Left ventricle myocardium inferior (tissue), 1 donor: ENCODE measurements at regions not wholly inside any gene's neighbourhood (a gene's known extent, or its start where the extent isn't known, plus 50 kb on each side); places are given as distances from the start of the nearest gene placed in this dataset.

Experiments used
- DNase-seq: peaks from one replicate; pipeline ENCODE4 v3.0.0-alpha.2; 2020
- H3K27ac ChIP-seq: fragments of 200-600 bp; replicated peaks from 2 replicates; pipeline ENCODE4 v1.8.0; 2021
- H3K27me3 ChIP-seq: fragments of 200-600 bp; 2 replicates; pipeline ENCODE4 v1.8.0; 2021; ENCODE audit warnings: low read depth
- H3K36me3 ChIP-seq: fragments of 200-600 bp; 2 replicates; pipeline ENCODE4 v1.8.0; 2021
- H3K4me1 ChIP-seq: fragments of 200-600 bp; 2 replicates; pipeline ENCODE4 v1.8.0; 2021
- H3K4me3 ChIP-seq: fragments of 200-600 bp; 2 replicates; pipeline ENCODE4 v1.8.0; 2021; ENCODE audit warnings: mild to moderate bottlenecking, moderate library complexity
- H3K9me3 ChIP-seq: fragments of 200-600 bp; replicated peaks from 2 replicates; pipeline ENCODE4 v1.8.0; 2021
- intact Hi-C: fragments of 100-400 bp; cut with micrococcal nuclease; formaldehyde crosslinking; loops from one replicate; pipeline ENCODE4 v1.11.0; 2022
- TF ChIP-seq, protein P1 (sequence below): fragments of 200-600 bp; IDR thresholded peaks from 2 replicates; pipeline ENCODE4 v1.8.0; 2021; ENCODE audit warnings: antibody characterized with exemption, mild to moderate bottlenecking, borderline replicate concordance
- donor health status: DM: no; HTN: yes; CAD: no; lungs with severe emphysema.

DNA sequence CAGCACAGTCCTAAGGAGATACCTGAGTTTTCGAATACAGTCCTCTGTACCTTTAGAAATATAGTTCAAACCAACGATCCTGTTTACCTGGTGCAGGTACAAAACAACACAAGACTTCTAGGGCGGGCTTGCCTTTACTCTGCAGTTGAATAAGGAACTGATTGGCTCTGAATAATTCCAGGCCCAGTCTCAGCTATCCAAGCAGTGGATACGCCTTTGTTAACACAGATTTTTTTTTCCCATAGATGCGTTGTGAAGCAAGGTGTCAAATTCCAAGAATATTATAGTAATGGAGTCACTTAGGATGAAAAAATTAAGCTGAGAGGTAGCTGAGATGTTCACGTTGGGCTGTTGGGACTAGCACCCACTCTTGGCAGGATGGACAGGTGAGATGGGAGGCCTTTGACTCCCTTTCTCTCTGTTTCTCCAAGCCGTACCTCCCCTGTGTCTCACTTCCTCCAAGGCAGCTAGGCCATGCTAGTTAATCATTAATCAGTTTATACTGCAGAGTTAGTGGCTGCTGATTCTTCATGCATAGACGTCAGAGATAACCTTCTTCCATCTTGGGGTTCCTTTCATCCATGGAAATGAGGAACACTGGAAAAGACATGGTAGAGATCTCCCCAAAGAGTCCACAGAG, 380.8 kb upstream of the ACVR2A start:
- H3K9me3 ChIP-seq: no peaks in the 10 kb centered on the region
- no peak overlapping the region for H3K4me3 ChIP-seq
- TF ChIP-seq, protein P1, sequence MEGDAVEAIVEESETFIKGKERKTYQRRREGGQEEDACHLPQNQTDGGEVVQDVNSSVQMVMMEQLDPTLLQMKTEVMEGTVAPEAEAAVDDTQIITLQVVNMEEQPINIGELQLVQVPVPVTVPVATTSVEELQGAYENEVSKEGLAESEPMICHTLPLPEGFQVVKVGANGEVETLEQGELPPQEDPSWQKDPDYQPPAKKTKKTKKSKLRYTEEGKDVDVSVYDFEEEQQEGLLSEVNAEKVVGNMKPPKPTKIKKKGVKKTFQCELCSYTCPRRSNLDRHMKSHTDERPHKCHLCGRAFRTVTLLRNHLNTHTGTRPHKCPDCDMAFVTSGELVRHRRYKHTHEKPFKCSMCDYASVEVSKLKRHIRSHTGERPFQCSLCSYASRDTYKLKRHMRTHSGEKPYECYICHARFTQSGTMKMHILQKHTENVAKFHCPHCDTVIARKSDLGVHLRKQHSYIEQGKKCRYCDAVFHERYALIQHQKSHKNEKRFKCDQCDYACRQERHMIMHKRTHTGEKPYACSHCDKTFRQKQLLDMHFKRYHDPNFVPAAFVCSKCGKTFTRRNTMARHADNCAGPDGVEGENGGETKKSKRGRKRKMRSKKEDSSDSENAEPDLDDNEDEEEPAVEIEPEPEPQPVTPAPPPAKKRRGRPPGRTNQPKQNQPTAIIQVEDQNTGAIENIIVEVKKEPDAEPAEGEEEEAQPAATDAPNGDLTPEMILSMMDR: no peak
- intact Hi-C loops: no loop called here
- H3K4me1 ChIP-seq: peaks cover 9% of the 10 kb centered on the region
- H3K27ac ChIP-seq: no peak overlapping the region
- no peaks in the 10 kb centered on the region for H3K27me3 ChIP-seq
- DNase-seq: no peak
- no peaks in the 10 kb centered on the region for H3K36me3 ChIP-seq

DNA sequence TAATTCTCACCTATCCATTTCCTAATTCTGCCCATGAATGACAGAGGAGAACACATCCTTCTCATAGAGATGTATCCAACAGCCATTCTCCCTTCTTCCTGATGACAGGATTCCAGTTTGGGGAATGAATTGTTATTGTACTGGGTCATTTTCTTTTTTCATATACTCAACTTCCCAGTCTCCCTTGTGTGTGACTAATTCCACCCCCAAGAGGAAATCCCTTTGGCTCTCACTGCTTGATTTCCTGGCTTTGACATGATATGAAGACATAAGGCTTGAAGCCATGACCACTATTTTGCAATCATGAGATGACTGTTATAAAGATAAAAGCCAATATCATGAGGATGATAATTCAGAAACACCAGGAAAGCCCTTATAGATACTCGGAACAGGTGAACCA, 384.7 kb upstream of the ACVR2A start:
- Histone ChIP-seq H3K4me3 (no peak overlapping the region), H3K4me1 (peaks cover 10% of the 10 kb centered on the region), H3K27me3 (no peaks in the 10 kb centered on the region), H3K9me3 (no peaks in the 10 kb centered on the region), H3K36me3 (no peaks in the 10 kb centered on the region), H3K27ac (peak overlapping the region; percentile 50)
- intact Hi-C loops: no loop called here
- TF ChIP-seq, protein P1: no peak
- DNase-seq: no peak

DNA sequence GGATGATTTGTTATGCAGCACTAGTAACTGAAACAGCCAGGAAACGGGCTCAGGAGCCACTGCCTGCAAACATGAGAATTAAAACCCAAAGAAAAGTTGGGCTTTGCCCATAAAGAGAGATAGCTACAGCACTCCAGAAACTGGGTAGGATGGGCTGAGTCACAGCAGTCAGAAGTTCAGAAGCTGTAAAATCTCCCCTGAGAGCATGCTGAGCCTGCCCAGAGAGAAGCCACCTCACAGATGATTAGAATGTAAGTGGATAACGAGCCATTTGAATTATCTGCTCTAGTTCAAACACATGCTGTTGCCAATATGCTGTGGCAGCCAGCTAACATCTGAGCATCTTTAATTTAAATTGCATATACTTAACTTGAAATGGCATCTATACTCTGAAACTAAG, 388.1 kb upstream of the ACVR2A start:
- H3K27me3 ChIP-seq: no peaks in the 10 kb centered on the region
- H3K27ac ChIP-seq: no peak overlapping the region
- H3K36me3 ChIP-seq: no peaks in the 10 kb centered on the region
- H3K4me1 ChIP-seq: peaks cover 10% of the 10 kb centered on the region
- intact Hi-C loops: no loop called here
- H3K9me3 ChIP-seq: no peaks in the 10 kb centered on the region
- no peak overlapping the region for H3K4me3 ChIP-seq
- DNase-seq: no peak
- TF ChIP-seq, protein P1: no peak

DNA sequence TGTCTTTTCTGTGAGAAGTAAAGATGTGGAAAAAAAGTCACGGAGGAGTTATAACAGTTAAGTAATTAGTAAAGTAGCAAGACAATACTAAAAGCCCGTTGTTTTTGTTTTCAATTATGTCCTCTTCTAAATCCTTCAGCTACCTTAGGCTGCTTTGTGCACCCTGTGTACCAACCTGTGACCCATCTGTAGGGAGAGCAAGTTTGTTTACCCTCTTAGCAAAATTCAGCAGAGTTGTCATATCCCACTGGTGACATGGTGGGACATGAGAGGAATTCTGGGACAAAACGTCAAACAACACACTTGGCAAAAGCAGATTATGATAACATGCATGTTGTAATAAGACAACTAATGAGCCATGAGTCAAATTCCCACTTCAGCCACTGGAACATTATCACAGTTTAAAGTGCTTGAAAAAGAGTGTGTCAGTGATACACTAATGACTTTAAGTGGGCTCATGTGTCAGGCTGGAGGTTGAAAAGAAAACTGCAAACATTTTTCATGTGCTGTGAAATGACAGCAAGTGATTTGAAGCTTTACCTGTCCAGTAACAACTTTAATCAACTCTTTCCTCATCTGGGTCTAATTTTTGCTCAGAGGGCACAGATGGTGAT, 392.8 kb upstream of the ACVR2A start:
- no peak for DNase-seq
- Histone ChIP-seq H3K4me3 (no peak overlapping the region), H3K4me1 (no peaks in the 10 kb centered on the region), H3K36me3 (no peaks in the 10 kb centered on the region), H3K27me3 (peaks cover 12% of the 10 kb centered on the region), H3K27ac (no peak overlapping the region), H3K9me3 (no peaks in the 10 kb centered on the region)
- TF ChIP-seq, protein P1: no peak
- intact Hi-C loops: no loop called here

DNA sequence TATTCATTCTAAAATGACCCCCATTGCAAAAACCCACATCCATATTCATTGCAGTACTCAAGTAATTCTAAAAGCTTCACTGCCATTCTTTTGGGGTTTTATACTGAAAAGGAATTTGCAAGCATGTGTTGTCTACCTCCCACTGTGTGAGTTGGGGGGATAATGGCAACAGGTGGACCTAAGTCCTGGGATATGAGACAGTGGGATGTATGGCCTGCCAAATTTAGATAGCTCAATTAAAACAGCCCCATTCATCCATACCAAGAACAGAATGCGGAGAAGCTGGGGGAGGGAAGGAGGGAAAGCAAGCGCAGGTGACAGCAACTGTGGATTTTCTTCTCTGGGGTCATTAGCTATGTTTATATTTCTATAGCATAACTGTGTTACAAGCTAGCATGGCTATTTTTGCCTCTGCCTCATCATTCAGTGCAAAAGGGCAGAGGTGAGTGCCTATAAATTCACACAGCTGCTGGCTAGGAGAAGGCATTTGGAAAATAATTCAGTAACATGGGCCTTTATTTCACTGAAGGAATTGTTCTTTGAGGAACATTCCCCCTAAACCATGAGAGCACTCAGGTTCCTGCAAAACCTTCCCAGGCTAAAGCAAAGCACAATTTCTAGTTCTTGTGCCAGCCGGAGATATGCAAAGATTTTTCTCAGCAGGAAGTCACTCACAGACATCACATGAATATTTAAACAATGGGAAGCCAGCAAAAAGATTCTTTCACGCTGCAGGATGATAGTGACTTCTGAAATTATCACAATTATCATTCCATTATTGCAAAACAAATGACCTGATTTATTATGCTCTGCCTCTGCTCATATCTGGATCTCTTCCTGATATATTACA, 393.9 kb upstream of the ACVR2A start:
- TF ChIP-seq, protein P1: no peak
- Histone ChIP-seq H3K36me3 (no peaks in the 10 kb centered on the region), H3K9me3 (no peaks in the 10 kb centered on the region), H3K27ac (no peak overlapping the region), H3K4me3 (no peak overlapping the region), H3K27me3 (peaks cover 12% of the 10 kb centered on the region), H3K4me1 (no peaks in the 10 kb centered on the region)
- DNase-seq: no peak
- intact Hi-C loops: no loop called here
